ENCODE measurements at regions not wholly inside any gene's neighbourhood (a gene's known extent, or its start where the extent isn't known, plus 50 kb on each side); places are given as distances from the start of the nearest gene placed in this dataset.

DNA sequence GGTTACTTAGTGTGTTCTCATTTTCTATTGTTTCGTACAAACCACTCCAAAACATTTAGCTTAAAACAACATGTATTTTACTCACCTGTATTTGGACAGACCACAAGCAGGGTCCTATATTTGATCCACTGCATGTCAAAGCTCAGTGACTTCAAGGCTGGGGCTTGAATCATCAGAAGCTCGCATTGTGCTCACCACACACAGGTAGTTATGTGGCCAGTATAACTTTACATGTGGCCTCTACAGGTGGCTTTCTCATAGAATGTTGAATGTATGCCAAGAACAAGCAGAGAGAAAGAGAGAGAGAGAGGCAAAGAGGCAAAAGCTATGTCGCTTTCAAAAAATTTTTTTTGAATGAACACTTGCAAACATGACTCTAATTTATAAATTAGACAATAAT, 107.6 kb downstream of the QRFPR start:
- Histone ChIP-seq H3K9me3 (ENCODE audit: low read length) (no peaks in the 10 kb centered on the region), H3K27me3 (ENCODE audit: control insufficient read depth in 1 of 2, insufficient read depth in 2 of 2, low read length in 2 of 2) (no peaks in the 10 kb centered on the region), H3K9ac (ENCODE audit: insufficient read depth, low read depth, low read length) (no peak overlapping the region), H4K20me1 (ENCODE audit: insufficient read depth, low read length) (no peaks in the 10 kb centered on the region), H2AFZ (ENCODE audit: low read length) (no peak overlapping the region), H3K79me2 (ENCODE audit: insufficient read depth, low read length) (no peaks in the 10 kb centered on the region), H3K4me2 (ENCODE audit: low read depth, low read length) (no peak overlapping the region), H3K4me3 (replicated peaks in 1 of 3; ENCODE audit: insufficient read depth in 1 of 3, low read depth in 2 of 3, low read length in 3 of 3) (no peak overlapping the region), H3K27ac (ENCODE audit: extremely low read length, insufficient read depth, low read length) (no peak overlapping the region), H3K4me1 (ENCODE audit: insufficient read depth, low read length) (no peaks in the 10 kb centered on the region), H3K36me3 (replicated peaks in 1 of 2; ENCODE audit: control insufficient read depth in 1 of 2, insufficient read depth in 2 of 2, low read length in 2 of 2) (no peaks in the 10 kb centered on the region)
- CTCF ChIA-PET (ENCODE audit: low intra/inter-chr PET ratio, low total read pairs) = no interaction called here
- no peak for DNase-seq (ENCODE audit: low spot score)
- intact Hi-C loops (cut with micrococcal nuclease; ENCODE audit: unreplicated experiment) (loop anchor here (10.0 kb wide), 1 partner anchor 382 kb away; no protein-coding TSS in a partner anchor), in situ Hi-C loops (cut with HindIII; ENCODE audit: extremely low pct_ligation_motif_present, low pct_unique_long_range_greater_than_20kb) (no loop called here)
- no peak for FAIRE-seq
- POLR2A ChIA-PET = no interaction called here
- no peak for TF ChIP-seq RNF2 (conservative IDR thresholded peaks at IDR 0.05; ENCODE audit: low read depth)
- no peak for TF ChIP-seq ZNF24 (IDR thresholded peaks at IDR 0.05)
- no peak for ATAC-seq
- no TSS peak for BruUV-seq (replicated peaks)
- WGBS (ENCODE audit: low lambda C conversion rate) = 12% methylated on average over 3 of the region's 3 CpGs

GRCh38 chr4:121272526-121272925, 108.3 kb downstream of the QRFPR start:
- H2AFZ ChIP-seq (ENCODE audit: low read length) = no peak overlapping the region
- intact Hi-C loops (cut with micrococcal nuclease; ENCODE audit: unreplicated experiment) = loop anchor here (10.0 kb wide), 1 partner anchor 382 kb away; no protein-coding TSS in a partner anchor
- ChIA-PET CTCF (ENCODE audit: low intra/inter-chr PET ratio, low total read pairs) (no interaction called here), POLR2A (no interaction called here)
- no peak overlapping the region for H3K27ac ChIP-seq (ENCODE audit: extremely low read length, insufficient read depth, low read length)
- FAIRE-seq (no peak), ATAC-seq (no peak), DNase-seq (ENCODE audit: low spot score) (no peak)
- no peak overlapping the region for H3K4me3 ChIP-seq (replicated peaks in 1 of 3; ENCODE audit: insufficient read depth in 1 of 3, low read depth in 2 of 3, low read length in 3 of 3)
- TF ChIP-seq, protein P1, sequence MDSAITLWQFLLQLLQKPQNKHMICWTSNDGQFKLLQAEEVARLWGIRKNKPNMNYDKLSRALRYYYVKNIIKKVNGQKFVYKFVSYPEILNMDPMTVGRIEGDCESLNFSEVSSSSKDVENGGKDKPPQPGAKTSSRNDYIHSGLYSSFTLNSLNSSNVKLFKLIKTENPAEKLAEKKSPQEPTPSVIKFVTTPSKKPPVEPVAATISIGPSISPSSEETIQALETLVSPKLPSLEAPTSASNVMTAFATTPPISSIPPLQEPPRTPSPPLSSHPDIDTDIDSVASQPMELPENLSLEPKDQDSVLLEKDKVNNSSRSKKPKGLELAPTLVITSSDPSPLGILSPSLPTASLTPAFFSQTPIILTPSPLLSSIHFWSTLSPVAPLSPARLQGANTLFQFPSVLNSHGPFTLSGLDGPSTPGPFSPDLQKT (CRISPR knock-in tag; IDR thresholded peaks at IDR 0.05; ENCODE audit: borderline replicate concordance) = no peak
- TF ChIP-seq NFE2L2 (IDR thresholded peaks at IDR 0.05; ENCODE audit: low read length) (peak; percentile 70), REST (IDR thresholded peaks at IDR 0.05; ENCODE audit: borderline replicate concordance in 1 of 2, low read depth in 1 of 2, low read length in 2 of 2) (no peak), MAFF (IDR thresholded peaks at IDR 0.05; ENCODE audit: low read depth, low read length) (peak; percentile 94), CBX1 (IDR thresholded peaks at IDR 0.05; ENCODE audit: low read depth) (no peak), MAFK (conservative IDR thresholded peaks at IDR 0.05 in 1 of 2, IDR thresholded peaks at IDR 0.05 in 1 of 2; ENCODE audit: low read length in 2 of 2) (peak; percentile 92 to 95), TFE3 (CRISPR knock-in tag; IDR thresholded peaks at IDR 0.05) (no peak), TSC22D2 (CRISPR knock-in tag; IDR thresholded peaks at IDR 0.05; ENCODE audit: borderline replicate concordance) (no peak), ZNF773 (CRISPR knock-in tag; IDR thresholded peaks at IDR 0.05; ENCODE audit: borderline replicate concordance) (no peak)
- H3K9ac ChIP-seq (ENCODE audit: insufficient read depth, low read depth, low read length) = no peak overlapping the region
- H3K4me1 ChIP-seq (ENCODE audit: insufficient read depth, low read length) = no peaks in the 10 kb centered on the region
- no peaks in the 10 kb centered on the region for H3K27me3 ChIP-seq (ENCODE audit: control insufficient read depth in 1 of 2, insufficient read depth in 2 of 2, low read length in 2 of 2)
- in situ Hi-C loops (cut with HindIII; ENCODE audit: extremely low pct_ligation_motif_present, low pct_unique_long_range_greater_than_20kb) = no loop called here
- H3K9me3 ChIP-seq (ENCODE audit: low read length) = no peaks in the 10 kb centered on the region
- no peak overlapping the region for H3K4me2 ChIP-seq (ENCODE audit: low read depth, low read length)
- H3K79me2 ChIP-seq (ENCODE audit: insufficient read depth, low read length) = no peaks in the 10 kb centered on the region
- no peaks in the 10 kb centered on the region for H3K36me3 ChIP-seq (replicated peaks in 1 of 2; ENCODE audit: control insufficient read depth in 1 of 2, insufficient read depth in 2 of 2, low read length in 2 of 2)
- 23% methylated on average over 2 of the region's 2 CpGs for WGBS (ENCODE audit: low lambda C conversion rate)
- BruUV-seq (replicated peaks) = no TSS peak
- H4K20me1 ChIP-seq (ENCODE audit: insufficient read depth, low read length) = no peaks in the 10 kb centered on the region
